ENCODE measurements at regions not wholly inside any gene's neighbourhood (a gene's known extent, or its start where the extent isn't known, plus 50 kb on each side); places are given as distances from the start of the nearest gene placed in this dataset.

DNA sequence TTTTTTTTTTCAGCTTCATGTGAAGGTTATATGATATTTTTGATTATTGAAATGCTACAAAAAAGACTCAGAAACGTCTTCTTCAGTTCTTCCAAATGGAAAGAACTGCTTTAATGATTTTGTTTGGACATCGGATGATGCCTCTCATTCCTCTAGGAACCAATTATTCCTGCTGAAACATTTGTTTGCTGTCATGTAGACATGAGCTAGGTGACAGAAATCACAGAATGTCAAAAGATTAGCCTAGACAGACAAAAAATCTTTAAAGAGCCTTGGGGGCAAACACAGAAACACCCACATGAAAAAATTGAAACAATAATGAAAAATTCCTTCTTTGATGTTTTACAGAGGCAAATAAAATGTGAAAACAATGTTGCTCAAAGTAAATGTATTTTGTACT lies 244.2 kb upstream of the EDIL3 start:
- DNase-seq (ENCODE audit: low read depth) = no peak
- TF ChIP-seq, protein P1, sequence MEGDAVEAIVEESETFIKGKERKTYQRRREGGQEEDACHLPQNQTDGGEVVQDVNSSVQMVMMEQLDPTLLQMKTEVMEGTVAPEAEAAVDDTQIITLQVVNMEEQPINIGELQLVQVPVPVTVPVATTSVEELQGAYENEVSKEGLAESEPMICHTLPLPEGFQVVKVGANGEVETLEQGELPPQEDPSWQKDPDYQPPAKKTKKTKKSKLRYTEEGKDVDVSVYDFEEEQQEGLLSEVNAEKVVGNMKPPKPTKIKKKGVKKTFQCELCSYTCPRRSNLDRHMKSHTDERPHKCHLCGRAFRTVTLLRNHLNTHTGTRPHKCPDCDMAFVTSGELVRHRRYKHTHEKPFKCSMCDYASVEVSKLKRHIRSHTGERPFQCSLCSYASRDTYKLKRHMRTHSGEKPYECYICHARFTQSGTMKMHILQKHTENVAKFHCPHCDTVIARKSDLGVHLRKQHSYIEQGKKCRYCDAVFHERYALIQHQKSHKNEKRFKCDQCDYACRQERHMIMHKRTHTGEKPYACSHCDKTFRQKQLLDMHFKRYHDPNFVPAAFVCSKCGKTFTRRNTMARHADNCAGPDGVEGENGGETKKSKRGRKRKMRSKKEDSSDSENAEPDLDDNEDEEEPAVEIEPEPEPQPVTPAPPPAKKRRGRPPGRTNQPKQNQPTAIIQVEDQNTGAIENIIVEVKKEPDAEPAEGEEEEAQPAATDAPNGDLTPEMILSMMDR (IDR thresholded peaks at IDR 0.05; ENCODE audit: control insufficient read depth, extremely low read depth, insufficient read depth) = no peak
- H3K4me3 ChIP-seq (ENCODE audit: low read depth, low read length) = no peak overlapping the region

GRCh38 chr5:84623019-84623418 lies 238.3 kb upstream of the EDIL3 start:
- no peak overlapping the region for H3K4me3 ChIP-seq (ENCODE audit: low read depth, low read length)
- no peak for DNase-seq (ENCODE audit: low read depth)
- TF ChIP-seq, protein P1 (IDR thresholded peaks at IDR 0.05; ENCODE audit: control insufficient read depth, extremely low read depth, insufficient read depth) = no peak

DNA sequence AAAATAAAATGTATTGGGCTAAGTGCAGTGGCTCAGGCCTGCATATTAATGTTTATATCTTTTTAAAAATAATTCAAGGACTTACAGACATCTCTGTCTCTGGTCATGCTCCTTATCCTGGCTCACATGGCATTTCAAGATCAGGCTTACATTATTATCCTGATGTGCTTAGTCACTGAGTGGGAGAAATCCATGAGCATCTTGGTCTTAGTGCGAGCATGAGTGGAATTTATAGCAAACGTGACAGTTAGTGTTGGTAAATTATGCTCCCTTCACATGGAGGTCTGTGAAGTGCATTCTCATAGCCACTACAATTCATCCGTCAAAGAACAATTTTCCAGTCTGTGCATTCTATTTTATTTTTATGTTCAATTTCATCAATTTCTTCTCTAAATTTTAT lies 237.8 kb upstream of the EDIL3 start:
- H3K4me3 ChIP-seq (ENCODE audit: low read depth, low read length) = no peak overlapping the region
- TF ChIP-seq, protein P1 (IDR thresholded peaks at IDR 0.05; ENCODE audit: control insufficient read depth, extremely low read depth, insufficient read depth) = no peak
- DNase-seq (ENCODE audit: low read depth) = no peak

DNA sequence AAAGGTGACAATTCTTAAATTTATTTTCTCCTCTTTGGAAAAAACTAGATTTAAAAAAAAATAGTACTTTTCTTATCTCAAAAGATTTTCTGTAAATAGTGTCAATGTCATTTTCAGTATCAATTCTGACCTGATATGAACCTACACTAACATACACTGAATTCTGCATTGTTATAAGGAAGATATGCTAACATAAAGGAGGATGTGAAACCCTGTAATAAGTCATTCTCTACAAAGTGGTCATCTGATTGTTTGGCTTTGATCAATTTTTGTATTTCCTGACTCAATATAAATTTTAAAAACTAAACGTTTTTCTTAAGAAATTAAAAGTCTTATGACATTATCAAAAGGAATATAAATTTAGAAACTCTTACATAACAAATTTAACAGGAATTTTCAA lies 233.6 kb upstream of the EDIL3 start:
- DNase-seq (ENCODE audit: low read depth) = no peak
- no peak overlapping the region for H3K4me3 ChIP-seq (ENCODE audit: low read depth, low read length)
- TF ChIP-seq, protein P1 (IDR thresholded peaks at IDR 0.05; ENCODE audit: control insufficient read depth, extremely low read depth, insufficient read depth) = no peak

GRCh38 chr5:84614906-84615305 lies 230.2 kb upstream of the EDIL3 start:
- DNase-seq (ENCODE audit: low read depth) = no peak
- TF ChIP-seq, protein P1 (IDR thresholded peaks at IDR 0.05; ENCODE audit: control insufficient read depth, extremely low read depth, insufficient read depth) = no peak
- H3K4me3 ChIP-seq (ENCODE audit: low read depth, low read length) = no peak overlapping the region

GRCh38 chr5:84606784-84607183 lies 222.1 kb upstream of the EDIL3 start:
- no peak overlapping the region for H3K4me3 ChIP-seq (ENCODE audit: low read depth, low read length)
- TF ChIP-seq, protein P1 (IDR thresholded peaks at IDR 0.05; ENCODE audit: control insufficient read depth, extremely low read depth, insufficient read depth) = no peak
- DNase-seq (ENCODE audit: low read depth) = no peak

DNA sequence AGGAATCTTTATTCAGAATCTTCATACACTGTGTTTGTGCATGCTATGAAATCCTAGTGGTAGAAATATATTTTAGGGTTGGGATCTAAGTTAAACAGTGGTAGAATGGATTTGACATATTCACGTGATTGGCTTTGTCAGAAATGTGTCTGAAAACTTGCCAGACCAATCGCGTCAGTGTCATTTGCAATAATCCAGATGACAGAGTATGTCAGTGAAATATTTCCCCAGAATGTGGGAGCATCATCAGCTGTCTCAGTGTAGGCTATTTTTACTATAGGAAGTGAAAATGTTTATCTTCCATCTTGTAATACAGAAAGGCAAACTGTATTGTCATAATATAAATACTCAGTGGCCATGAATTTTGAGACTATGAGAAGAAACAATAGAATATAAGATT lies 220.6 kb upstream of the EDIL3 start:
- DNase-seq (ENCODE audit: low read depth) = no peak
- H3K4me3 ChIP-seq (ENCODE audit: low read depth, low read length) = no peak overlapping the region
- TF ChIP-seq, protein P1 (IDR thresholded peaks at IDR 0.05; ENCODE audit: control insufficient read depth, extremely low read depth, insufficient read depth) = no peak
